ENCODE measurements at regions not wholly inside any gene's neighbourhood (a gene's known extent, or its start where the extent isn't known, plus 50 kb on each side); places are given as distances from the start of the nearest gene placed in this dataset.
"Not testable (repeated sequence)": the region's sequence is repeated elsewhere in the genome, so short reads cannot be mapped to it uniquely, and the experiment has no call there.

DNA sequence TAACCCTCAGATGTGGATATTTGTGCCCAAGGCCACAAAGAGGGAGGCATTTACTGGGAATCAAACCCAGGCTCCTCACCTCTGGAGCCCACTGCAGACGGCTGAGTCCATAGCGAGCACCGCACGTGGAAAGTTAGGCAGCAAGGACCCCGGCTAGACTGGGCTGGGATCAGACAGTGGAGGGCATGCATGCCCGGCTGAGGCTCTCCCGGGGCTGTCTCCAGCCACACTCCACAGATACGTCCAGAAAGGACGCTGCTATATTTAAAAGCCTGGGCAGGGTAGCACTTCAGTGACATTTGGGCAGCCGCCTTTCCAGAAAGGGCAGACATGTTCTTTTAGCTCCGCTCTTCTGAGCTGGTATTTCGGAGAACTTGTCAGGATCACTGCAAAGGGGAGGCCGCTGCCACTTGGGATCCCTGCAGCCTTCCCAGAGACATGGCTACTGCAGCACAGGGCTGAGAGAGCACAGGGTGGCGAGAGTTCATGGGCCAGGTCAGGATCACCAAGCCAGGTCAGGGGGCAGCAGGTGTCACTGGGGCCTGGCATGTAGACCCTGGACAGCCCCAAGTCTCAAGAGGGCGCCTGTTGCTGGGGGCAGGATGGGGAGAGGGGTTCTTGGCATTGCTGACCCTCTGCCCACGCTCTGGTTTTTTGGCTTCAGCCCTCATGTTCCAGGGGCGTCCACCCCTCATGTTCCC is 121.7 kb downstream of the PHETA1 start:
- DNase-seq: no peak

DNA sequence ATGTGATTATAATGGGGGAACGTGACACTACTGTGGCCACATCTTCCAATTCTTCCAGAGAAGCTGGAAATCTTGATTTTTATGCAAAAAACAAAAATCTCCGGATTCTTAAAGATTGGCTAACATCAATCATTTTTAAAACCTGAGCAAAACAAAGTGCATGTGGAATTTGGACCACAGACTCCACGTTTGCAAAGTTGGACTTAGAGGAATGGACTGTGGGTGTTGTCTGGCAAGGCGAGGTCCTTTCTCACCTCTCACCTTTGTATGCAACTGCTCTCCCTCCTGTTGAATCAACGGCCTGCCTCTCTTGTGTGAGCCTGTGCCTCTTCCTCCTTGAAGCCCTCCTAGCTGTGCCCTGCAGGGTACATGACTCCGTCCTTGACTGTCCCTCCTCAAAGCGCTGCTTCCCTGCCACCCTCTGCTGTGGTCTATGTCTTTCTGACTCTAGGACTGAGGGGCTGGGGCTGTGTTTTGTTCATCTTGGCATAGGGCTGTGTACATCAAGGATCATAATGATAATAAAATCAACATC is 122.4 kb downstream of the PHETA1 start:
- no peak for DNase-seq

DNA sequence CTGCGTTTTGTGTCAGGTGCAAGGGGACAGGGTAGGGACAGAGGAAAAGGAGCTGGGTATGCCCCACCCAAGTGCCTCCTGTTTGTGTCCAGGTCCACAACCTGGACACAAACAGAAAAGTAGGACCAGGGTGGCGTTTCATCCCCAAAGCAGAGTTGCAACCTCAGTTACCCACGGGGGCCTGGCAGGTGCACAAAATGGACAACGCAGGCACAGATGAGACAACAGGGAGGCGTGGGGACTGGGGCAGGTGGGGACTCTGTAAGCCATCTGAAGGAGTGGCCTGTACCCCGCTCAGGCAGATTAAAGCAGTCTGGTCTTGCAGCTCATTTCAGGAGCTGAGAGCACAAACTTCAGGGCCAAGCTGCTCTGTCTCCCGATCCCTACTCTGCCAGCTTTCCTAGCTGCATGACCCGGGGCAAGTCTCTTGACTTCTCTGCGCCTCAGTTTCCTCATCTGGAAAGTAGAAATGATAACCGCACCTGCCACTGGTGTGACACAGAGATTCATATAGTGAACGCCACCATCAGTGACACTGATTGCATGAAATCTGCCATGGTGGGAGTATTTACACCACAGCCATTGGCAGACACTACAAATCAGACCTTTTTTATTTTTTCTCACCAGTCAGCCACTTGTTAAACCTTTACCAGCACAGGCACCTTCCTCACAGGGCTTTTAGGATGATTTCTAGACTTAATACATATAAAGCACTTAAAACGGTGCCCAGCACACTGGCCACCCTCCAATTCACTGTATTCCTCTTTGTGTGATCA is 123.0 kb downstream of the PHETA1 start:
- DNase-seq: no peak

DNA sequence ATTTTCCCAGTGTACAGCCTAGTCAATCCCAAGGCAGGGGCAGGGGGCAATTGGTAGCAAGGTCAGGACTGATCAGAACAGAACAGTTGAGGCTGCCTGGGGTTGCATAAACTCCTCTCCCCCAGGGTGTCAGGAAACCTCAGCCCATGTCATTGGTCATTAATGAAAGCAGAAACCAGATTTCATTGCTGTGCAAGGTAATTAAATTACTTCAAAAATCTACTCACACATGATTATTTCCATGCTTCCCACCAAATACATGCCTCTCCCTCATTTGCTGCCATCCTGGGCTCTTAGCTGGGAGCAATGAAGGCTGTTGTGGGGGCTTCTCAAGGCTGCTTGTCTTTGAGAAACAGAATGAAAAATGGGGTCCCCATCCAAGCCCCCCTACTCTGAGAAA is 124.2 kb downstream of the PHETA1 start:
- no peak for DNase-seq

DNA sequence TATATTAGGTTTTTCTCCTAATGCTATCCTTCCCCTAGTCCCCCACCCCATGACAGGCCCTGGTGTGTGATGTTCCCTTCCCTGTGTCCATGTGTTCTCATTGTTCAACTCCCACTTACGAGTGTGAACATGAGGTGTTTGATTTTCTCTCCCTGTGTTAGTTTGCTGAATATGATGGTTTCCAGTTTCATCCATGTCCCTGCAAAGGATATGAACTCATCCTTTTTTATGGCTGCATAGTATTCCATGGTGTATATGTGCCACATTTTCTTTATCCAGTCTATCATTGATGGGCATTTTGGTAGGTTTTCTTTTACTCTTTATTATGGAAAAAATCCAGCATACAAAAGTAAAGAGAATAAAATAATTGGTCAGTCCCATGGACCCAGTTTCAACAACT is 126.1 kb downstream of the PHETA1 start:
- not testable (repeated sequence) for DNase-seq

DNA sequence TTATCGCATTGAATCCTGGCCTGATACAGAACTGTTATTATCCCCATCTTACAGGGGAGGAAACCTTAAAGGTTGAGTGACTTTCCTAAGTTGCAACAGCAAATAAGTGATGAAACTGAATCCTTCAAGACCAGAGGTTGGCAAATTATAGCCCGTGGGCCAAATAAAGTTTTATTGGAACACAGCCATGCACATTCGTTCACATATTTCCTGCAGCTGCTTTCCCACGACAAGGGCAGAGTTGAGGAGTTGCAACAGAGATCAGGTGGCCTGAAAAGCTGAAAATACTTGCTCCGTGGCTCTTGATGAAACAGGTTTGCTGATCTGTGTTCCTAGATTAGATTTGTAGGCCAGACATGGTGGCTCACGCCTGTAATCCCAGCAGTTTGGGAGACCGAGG is 126.7 kb downstream of the PHETA1 start:
- DNase-seq: no peak

DNA sequence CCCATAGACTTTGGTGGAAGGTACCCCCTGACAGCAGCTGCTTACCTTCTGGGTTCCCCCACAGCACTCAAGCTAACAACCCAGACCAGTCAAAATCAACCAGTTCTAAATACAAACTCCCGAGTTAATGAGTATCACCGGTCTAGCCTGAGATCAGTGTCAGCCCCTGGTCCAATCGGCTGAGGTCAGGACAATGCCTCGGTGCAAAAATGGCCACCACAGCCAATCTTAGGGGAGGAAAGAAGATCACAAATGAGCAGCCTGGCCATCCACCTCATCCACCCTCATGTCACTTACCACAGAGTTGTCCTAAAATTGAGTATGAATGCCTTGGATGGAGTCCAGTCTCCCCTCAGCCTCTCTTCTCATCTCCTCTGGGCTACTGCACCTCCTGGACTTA is 128.5 kb downstream of the PHETA1 start:
- DNase-seq: no peak

DNA sequence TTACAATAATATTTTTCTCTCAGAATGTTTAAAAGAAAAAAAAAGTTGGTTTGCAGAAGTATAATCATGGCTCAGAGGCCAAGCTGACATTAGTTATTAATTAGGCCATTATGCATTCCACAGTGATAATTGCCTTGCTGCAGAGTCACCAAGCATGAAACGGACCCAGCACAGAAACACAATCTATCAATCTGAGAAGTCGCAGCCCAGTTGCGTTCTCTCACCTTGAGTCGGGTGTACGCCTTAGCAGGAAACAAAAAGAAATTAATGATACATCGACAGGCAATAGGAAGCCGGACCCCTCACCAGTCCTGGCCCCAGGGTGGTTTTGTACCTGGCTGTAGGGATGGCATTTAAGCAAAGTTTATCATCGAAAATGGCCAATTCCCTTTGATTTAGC is 129.7 kb downstream of the PHETA1 start:
- DNase-seq: no peak

DNA sequence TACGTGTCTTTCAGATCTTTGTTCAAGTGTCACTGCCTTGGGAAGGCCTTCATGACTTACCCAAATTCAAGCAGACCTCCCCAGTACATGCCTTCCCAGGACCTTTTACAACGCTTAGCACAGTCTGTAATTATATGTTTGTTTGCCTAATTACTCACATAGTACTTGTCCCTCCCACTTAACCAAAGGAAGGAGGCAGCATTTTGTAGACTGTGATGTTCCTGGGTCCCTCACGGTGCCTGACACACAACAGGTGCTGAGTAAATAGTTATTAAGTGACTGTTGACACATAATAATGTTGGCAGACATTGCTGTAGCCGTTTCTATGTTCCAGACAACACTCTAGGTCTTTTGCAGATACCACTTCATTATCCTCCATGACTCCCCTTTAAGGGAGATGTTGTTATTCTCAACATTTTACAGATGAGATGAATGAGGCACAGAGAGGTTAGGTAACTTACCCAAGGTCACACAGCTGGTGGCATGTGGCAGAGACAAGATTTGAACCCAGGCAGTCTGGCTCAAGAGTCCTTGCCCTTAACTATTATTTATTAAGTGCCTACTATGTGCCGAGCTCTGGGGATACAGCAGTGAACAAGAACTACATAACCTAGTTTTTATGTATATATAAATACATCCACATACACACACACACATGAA is 130.7 kb downstream of the PHETA1 start:
- DNase-seq: no peak

DNA sequence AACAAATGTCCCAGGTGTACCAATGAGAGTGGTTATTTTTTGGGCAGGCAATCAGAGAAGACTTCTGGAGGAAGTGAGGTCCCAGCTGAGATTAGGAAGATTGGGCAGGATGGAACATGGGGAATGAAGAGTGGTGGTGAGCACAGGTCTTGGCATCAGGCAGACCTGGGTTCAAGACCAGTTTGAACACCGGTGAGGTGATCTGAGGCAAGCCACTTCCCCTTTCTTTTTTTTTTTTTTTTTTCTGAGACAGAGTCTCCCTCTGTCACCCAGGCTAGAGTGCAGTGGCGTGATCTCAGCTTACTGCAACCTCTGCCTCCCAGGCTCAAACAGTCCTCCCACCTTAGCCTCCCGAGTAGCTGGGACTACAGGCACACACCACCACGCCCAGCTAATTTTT is 134.4 kb downstream of the PHETA1 start:
- not testable (repeated sequence) for DNase-seq

DNA sequence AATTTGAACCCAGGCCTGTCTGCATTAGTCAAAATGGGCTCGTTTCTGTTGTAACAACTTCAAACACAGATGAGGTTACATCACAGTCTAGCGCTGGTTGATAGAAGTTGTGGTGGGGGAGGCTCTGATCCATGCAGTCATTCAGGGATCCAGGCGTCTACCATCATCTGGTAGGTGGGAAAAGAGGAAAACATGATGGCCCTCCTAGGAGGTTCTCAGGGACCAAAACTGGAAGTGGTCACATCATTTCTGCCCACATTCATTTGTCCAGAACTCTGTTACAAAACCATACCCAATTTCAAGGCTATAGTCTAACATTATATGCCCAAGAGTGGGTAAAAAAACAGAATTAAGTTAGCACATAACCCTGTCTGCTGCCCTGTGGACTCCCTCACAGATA is 135.1 kb downstream of the PHETA1 start:
- no peak for DNase-seq

DNA sequence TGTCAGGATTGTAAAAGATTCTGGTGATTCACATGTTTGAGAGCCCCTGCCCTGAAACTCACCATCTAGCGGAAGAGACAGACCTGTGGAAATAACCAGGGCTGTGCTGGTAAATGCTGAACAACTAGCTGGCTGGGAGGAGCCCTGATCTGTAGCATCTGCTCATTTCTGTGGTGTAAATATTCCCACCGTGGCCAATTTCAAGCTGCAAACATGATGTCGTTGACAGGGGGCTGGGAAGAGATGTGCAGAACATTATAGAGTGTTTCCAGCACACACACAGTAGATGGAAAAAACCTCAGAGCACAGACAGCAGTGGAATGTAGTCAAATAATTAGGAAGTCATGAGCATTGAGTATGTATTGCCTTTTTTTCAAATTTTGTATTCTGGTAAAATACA is 138.2 kb downstream of the PHETA1 start:
- DNase-seq: no peak

DNA sequence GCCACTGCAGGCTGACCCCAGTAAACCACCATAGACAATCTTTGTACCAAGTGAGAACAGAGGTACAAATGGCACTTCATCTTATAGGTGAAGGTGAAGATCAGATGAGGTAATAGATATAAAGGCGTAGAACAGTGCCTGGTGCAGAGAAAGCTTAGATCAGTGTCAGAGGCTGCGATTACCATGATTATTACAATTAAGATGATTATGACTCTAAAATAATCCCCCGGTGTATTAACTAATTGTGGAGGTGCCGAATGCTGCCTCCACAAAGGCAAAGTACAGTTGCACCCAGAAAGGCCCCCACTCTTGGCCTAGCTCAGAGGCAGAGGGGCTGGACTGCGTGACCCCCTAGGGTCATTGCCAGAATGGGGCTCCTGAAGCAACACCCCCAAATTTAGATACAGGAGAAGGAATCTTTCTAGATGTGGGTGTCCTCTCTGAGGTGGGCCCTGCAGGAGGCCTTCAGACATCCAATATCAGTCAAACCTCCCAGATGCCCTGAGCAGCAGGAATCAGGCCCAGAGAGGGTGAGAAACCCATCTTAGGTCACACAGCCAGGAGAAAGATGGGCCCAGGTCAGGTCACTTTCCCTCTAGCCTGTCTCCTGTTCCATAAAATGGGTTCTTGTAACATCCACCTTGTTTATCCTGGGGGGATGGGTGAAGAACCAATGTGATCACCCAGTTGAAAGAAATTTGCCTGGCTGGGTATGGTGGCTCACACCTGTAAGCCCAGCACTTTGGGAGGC is 139.8 kb downstream of the PHETA1 start:
- DNase-seq: no peak

DNA sequence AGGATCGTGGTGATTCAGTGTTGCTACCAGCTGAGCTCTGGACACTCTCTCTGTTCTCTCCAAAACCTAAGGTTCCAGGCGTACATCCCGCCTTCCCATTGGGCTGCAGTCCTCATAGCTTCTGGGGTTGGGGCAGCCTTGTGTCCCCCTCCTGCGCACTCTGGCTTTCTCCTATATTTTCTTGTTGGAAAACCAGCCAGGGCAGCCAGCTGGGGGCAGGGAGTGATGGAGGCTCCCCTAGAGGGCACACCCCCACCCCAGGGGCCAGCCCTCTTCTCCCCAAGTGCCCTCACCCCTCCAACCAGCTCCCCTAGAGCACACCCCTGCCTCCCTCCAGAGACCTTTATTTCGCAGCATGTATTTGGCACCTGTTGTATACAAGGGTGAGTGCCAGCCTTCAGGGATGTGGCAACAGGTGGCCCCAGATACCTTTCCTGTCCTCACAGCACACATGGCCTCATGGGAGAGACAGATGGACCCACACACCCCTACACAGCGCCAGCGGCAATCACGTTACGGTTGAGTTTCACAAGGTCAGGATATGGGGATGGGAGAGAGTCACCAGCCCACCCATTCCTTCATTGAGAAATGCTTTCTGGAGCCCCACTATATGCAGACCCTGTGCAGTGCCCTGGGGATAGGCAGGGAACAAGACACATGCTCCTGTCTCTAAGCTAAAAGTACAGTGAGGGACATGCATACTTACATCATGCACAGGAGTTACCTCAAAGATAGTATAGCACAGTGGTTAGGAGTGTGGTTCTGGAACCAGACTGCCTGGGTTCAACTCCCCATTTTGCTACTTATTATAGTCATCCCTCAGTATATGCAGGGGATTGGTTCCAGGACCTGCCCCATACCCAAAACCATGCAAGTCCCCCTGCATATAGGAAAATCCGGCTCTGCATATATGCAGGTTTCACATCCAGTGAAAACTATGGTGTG is 141.1 kb downstream of the PHETA1 start:
- DNase-seq: no peak

DNA sequence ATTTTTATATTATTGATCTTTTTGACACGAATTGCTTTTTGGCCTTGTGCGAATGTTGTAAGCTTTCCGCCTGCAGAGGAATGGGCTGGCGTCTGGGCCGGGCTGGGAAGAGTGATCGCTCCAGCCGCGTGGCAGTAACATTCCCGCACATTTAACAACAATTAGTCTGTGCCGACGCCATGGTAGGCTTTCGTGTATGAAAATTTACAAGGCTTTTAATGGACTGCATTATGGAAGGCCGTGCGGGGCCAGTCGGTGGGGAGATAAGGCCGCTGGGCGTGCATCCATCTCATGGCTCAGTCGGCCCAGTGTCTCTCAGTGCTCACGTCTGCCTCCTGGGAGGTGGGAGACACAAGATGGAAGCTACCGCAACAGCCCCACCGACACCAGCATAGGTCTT is 142.2 kb downstream of the PHETA1 start:
- no peak for DNase-seq

DNA sequence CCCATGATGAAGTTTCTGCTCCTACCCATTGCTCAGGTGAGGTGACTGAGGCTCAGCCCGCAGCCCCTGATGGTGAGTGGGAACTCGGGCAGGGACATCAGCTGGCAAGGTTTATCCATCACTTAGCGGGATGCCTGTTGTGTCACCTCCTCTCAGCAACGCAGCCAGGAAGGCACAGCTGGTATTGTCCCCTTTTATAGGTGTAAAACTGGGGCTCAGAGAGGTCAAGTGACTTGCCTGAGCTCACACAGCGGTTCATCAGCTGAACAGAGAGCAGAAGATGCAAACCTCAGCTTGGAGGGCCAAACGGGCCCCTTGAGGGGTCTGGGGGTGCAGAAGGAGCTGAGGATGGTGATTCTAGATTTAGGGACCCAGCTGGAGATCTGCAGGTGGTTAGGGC is 143.6 kb downstream of the PHETA1 start:
- DNase-seq: no peak

DNA sequence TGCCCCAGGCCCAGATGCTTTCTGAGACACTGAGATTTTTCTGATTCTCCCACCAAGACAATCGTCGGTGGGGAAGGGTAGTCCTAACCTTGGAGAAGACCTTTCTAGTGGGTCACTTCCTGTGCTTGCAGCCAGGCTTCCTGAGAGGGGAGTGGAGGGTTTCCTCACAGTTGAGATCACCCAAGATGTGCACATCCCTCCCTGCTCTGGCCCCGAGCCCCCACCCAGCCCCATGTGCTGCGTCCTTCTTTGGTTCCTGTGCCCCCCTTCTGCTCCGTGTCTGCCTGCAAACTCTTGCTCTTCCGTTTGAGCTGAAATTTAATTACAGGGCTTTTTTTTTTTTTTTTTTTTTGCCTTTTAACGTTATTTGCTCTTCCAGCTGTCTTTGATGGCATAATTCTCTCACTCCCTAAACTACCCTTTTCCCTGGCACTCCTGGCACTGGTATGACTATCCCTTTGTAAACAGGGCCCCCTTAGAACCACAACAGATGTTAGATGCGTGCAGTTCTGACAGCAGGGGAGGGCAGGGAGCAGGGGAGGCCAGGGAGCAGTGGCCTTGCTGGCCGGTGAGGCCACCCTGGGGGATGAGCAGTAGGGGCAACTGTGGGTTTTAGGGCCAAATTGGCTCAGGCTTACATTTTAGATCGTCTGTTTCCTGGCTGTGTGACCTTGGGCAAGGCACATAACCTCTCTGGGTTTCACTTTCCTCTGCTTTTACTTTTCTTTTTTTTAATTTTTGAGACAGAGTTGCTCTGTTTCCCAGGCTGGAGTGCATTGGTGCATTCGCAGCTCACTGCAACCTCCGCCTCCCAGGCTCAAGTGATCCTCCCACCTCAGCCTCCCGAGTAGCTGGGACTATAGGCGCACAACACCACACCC is 144.5 kb downstream of the PHETA1 start:
- no peak for DNase-seq

DNA sequence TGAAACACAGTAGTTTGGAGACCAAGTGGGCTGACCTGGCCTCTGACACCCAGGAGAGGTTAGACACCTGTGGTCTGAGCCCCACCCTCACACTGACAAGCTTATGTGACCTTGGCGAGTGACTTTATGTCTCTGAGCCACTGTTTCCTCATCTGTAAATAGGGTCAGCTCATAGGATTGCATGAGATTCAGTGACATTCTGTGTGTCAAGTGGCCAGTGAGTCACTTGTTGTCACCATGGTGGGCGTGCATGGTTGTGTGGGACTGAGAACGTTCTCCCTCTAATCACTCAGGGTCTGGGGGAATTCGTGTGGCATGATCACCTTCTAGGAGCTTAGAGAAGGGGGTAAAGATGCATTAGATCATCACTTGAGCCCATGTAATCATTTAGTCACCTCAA is 146.4 kb downstream of the PHETA1 start:
- DNase-seq: no peak

DNA sequence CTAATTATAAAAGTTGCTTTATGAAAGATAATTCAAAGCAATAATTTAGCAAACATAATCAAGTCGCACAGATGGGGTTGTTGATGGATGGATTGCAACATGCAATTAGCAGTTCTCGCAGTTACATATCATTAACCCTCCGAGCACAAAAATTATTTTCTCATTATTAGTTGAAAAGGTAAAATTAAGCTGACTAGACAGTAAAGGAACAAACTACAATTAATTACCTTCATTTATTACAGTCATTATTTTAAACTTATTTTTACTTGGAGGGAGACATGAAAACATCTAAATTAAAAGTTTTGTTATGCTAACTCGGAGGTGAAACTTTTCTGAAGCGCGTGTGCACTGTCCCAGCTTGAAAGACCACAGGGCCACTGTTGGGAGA is 146.9 kb downstream of the PHETA1 start:
- no peak for DNase-seq

DNA sequence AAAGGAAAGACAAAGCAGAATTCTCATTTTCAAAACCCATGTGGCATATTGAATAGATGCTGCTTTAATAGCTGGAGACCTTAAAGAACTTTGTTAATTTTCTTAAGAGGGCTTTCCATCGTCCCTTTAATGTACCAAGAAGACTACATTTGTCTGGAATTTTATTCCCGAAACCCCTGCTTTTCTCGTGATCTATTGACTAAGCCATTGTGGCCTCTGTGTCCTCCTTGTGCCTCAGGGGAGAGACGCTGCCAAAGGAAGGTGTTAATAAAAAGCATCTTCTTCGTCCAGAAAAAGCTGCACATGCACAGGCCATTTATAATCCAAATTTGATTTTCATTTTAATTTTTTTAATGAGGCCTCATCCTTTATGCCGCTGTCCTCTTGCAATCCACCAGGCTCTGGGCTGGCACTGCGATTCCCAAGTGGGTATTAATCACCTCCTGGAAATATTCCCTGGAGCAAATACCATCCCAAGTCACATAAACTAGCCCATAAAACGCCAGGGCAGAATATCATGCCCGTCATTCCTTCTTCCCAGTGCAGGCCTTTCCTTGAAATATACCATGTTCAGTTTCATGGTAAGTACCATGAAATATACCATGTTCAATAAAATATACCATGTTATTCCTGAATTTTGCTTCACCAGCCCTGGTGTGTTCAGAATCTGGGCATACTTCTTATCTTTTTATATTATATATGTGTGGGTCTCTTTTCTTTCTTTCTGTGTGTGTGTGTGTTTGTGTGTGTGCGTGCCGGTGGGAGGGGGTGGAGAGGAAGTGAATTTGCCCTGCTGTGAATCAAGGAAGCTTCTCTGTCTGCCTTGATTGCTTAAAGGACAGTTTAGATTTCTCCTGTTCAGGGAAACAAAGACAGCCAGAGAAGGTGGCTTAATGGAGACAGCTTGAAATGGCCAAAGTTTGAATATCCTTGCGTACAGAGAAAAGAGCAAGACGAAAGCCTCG is 147.6 kb downstream of the PHETA1 start:
- DNase-seq: no peak
